Endothelial cell of umbilical vein (primary cell): ENCODE measurements at regions not wholly inside any gene's neighbourhood (a gene's known extent, or its start where the extent isn't known, plus 50 kb on each side); places are given as distances from the start of the nearest gene placed in this dataset.

ENCODE experiments used
- BruUV-seq: library from RNA; stranded (reverse); fragments of 400-500 nt; replicated peaks from 2 replicates; lab custom pipeline; 2021; lab: Mats Ljungman, UMichigan
- CTCF ChIA-PET: fragments of 300-600, 350-600 bp; sonication (Branson Sonifier 250); formaldehyde crosslinking; loops from one replicate; lab custom pipeline; 2021; ENCODE audit warnings: antibody characterized with exemption, inconsistent platforms; lab: Charles Lee
- POLR2A ChIA-PET: fragments of 300-600, 350-600 bp; sonication (Branson Sonifier 250); formaldehyde crosslinking; loops from one replicate; lab custom pipeline; 2021; ENCODE audit warnings: antibody characterized with exemption, inconsistent platforms; lab: Charles Lee
- DNase-seq: peaks from one replicate; pipeline ENCODE4 v3.0.0-alpha.2; 2011; ENCODE audit warnings: low read depth, low spot score
- FAIRE-seq: peaks from 2 replicates; lab custom pipeline; 2011; peaks lifted over from hg19 to GRCh38; lab: Jason Lieb, UNC
- H2AFZ ChIP-seq: 2 replicates; pipeline ENCODE4 v1.6.0; 2012; ENCODE audit warnings: low read depth, low read length, control low read depth, inconsistent platforms
- H3K27ac ChIP-seq: 2 replicates; pipeline ENCODE4 v1.5.1; 2011; ENCODE audit warnings: low read depth, mild to moderate bottlenecking, control low read depth, low read length, moderate library complexity; ENCODE audit not compliant: insufficient read depth
- H3K27me3 ChIP-seq, 2 experiments: 2 replicates each; pipeline versions ENCODE4 v1.6.0 to v1.6.1; 2011; ENCODE audit warnings: low read length in 2 of 2, mixed read lengths in 1 of 2; ENCODE audit not compliant: control insufficient read depth in 2 of 2, insufficient read depth in 2 of 2
- H3K36me3 ChIP-seq, 2 experiments: 2 replicates in 1 of 2; 3 replicates in 1 of 2; pipeline ENCODE4 v1.5.1; 2011; ENCODE audit warnings: low read length in 2 of 2, mild to moderate bottlenecking in 1 of 2, moderate library complexity in 1 of 2; ENCODE audit not compliant: control insufficient read depth in 2 of 2, insufficient read depth in 2 of 2; ENCODE audit errors: extremely low read depth in 1 of 2
- H3K4me1 ChIP-seq: 3 replicates; pipeline ENCODE4 v1.5.1; 2011; ENCODE audit warnings: mild to moderate bottlenecking, low read length; ENCODE audit not compliant: control insufficient read depth, insufficient read depth; ENCODE audit errors: extremely low read depth
- H3K4me2 ChIP-seq: 2 replicates; pipeline ENCODE4 v1.6.1; 2011; ENCODE audit warnings: low read length, control low read depth, mixed read lengths; ENCODE audit not compliant: insufficient read depth
- H3K4me3 ChIP-seq, 3 experiments: fragments of 200-600 bp in 1 of 3; sonication (generic), shearing (Covaris generic) in 1 of 3; replicated peaks in 1 of 3; 2 replicates each; pipeline ENCODE4 v1.5.1; 2011 to 2016; ENCODE audit warnings: control low read depth in 3 of 3, low read length in 3 of 3, mild to moderate bottlenecking in 2 of 3, inconsistent platforms in 1 of 3, low read depth in 1 of 3, moderate library complexity in 1 of 3; ENCODE audit not compliant: insufficient read depth in 1 of 3
- H3K79me2 ChIP-seq: 2 replicates; pipeline ENCODE4 v1.6.0; 2012; ENCODE audit warnings: low read length, inconsistent platforms; ENCODE audit not compliant: control insufficient read depth, insufficient read depth
- H3K9ac ChIP-seq: replicated peaks from 2 replicates; pipeline ENCODE3; 2011; ENCODE audit warnings: low read length, control low read depth; ENCODE audit not compliant: insufficient read depth; ENCODE audit errors: extremely low read depth
- H3K9me1 ChIP-seq: replicated peaks from 3 replicates; pipeline ENCODE4 v1.6.0; 2011; ENCODE audit warnings: mild to moderate bottlenecking, low read length; ENCODE audit not compliant: control insufficient read depth, insufficient read depth; ENCODE audit errors: extremely low read depth
- H3K9me3 ChIP-seq: replicated peaks from 2 replicates; pipeline ENCODE4 v1.5.1; 2012; ENCODE audit warnings: low read length, inconsistent platforms; ENCODE audit not compliant: control insufficient read depth, insufficient read depth
- H4K20me1 ChIP-seq: replicated peaks from 2 replicates; pipeline ENCODE3; 2011; ENCODE audit warnings: mild to moderate bottlenecking, low read length; ENCODE audit not compliant: control insufficient read depth, insufficient read depth; ENCODE audit errors: extremely low read depth
- EZH2 ChIP-seq: IDR thresholded peaks from 2 replicates; pipeline ENCODE4 v1.6.1; 2012; ENCODE audit warnings: borderline replicate concordance, low read depth, mild to moderate bottlenecking, moderate library complexity, low read length, inconsistent platforms; ENCODE audit not compliant: severe bottlenecking
- FOS ChIP-seq: IDR thresholded peaks from 2 replicates; pipeline ENCODE4 v1.6.1; 2011; ENCODE audit warnings: mild to moderate bottlenecking, low read length, moderate library complexity, borderline replicate concordance; ENCODE audit not compliant: insufficient read depth
- GATA2 ChIP-seq: IDR thresholded peaks from 2 replicates; pipeline ENCODE4 v1.7.0; 2011; ENCODE audit warnings: low read depth, mild to moderate bottlenecking, moderate library complexity, mixed read lengths, low read length; ENCODE audit not compliant: insufficient read length, insufficient read depth
- JUN ChIP-seq: IDR thresholded peaks from 2 replicates; pipeline ENCODE4 v1.6.1; 2011; ENCODE audit warnings: borderline replicate concordance, low read depth; ENCODE audit not compliant: insufficient read length, insufficient read depth
- MYC ChIP-seq: IDR thresholded peaks from one replicate; pipeline ENCODE4 v1.6.1; 2011; ENCODE audit warnings: mild to moderate bottlenecking, low read depth, low read length
- POLR2A ChIP-seq: IDR thresholded peaks from 2 replicates; pipeline ENCODE4 v1.6.1; 2012; ENCODE audit warnings: low read depth, mild to moderate bottlenecking, control low read depth, low read length
- POLR2AphosphoS5 ChIP-seq: IDR thresholded peaks from 2 replicates; pipeline ENCODE4 v1.6.1; 2012; ENCODE audit warnings: low read depth, mild to moderate bottlenecking, control low read depth, low read length, moderate library complexity; ENCODE audit not compliant: insufficient read depth
- dilution Hi-C: fragments of 300-500 bp; cut with MboI; formaldehyde crosslinking; loops from one replicate; pipeline ENCODE4 v1.15.0; 2019; ENCODE audit warnings: low sequenced_read_pairs; ENCODE audit not compliant: extremely low pct_ligation_motif_present
- intact Hi-C: fragments of 100-400 bp; cut with micrococcal nuclease; formaldehyde crosslinking; loops from one replicate; pipeline ENCODE4 v1.10.0; 2022
- TF ChIP-seq, protein P1 (sequence below): IDR thresholded peaks from 2 replicates; pipeline ENCODE4 v1.6.1; 2011; ENCODE audit not compliant: insufficient read depth, insufficient read length
- TF ChIP-seq, protein P2 (sequence below), 2 donors: IDR thresholded peaks; 1 replicate in 1 of 2; 2 replicates in 1 of 2; pipeline ENCODE4 v1.5.1; 2011; ENCODE audit warnings: low read length in 2 of 2, mild to moderate bottlenecking in 2 of 2, moderate library complexity in 2 of 2, control low read depth in 1 of 2, inconsistent platforms in 1 of 2, low read depth in 1 of 2; ENCODE audit not compliant: insufficient read depth in 1 of 2; ENCODE audit errors: extremely low read depth in 1 of 2

DNA sequence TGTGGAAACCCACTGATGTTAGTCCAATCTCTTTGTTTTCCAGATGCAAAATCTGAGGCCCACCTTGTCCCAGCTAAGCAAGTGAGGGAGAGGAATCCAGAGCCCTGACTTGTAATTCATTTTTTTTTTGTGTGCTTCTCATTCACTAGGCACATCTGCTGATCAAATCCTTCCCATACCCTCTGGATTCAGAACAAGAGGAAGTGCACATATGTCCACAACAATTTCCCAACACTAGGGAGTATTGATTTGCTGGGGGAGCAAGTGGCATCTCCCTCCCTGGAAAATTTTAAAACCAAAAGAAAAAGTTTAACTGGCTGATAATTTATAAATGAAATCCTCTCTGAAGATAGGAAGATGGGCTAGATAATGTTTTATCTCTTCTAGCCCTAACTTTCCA is 94.6 kb upstream of the RFC3 start:
- H3K9me1 ChIP-seq: no peaks in the 10 kb centered on the region
- no peak overlapping the region for H3K4me2 ChIP-seq
- no peaks in the 10 kb centered on the region for H3K9me3 ChIP-seq
- H3K79me2 ChIP-seq: no peaks in the 10 kb centered on the region
- no peak for FAIRE-seq
- CTCF ChIA-PET: interaction anchor here (1.0 to 4.6 kb wide), 11 partner anchors 14 to 1813 kb away, joined by 3 to 131 read pairs (median 5); partner anchors contain the start of gene PDS5B
- peak; percentile 17 for DNase-seq
- peak overlapping the region; percentile 48 for H2AFZ ChIP-seq
- H3K27me3 ChIP-seq: no peaks in the 10 kb centered on the region
- dilution Hi-C loops (no loop called here), intact Hi-C loops (loop anchor here (1.0 to 10.0 kb wide), 9 partner anchors 46 to 1439 kb away; partner anchors contain the start of gene STARD13)
- POLR2A ChIA-PET: interaction anchor here (1.2 kb wide), 1 partner anchor 180 kb away, joined by 4 read pairs; no protein-coding TSS in a partner anchor
- H3K36me3 ChIP-seq: no peaks in the 10 kb centered on the region
- no peaks in the 10 kb centered on the region for H4K20me1 ChIP-seq
- peaks cover 8% of the 10 kb centered on the region for H3K4me1 ChIP-seq
- H3K4me3 ChIP-seq: no peak overlapping the region
- no peak overlapping the region for H3K9ac ChIP-seq
- no peak overlapping the region for H3K27ac ChIP-seq
- BruUV-seq: no TSS peak
- TF ChIP-seq GATA2: no peak
- TF ChIP-seq FOS: no peak
- TF ChIP-seq, protein P1, sequence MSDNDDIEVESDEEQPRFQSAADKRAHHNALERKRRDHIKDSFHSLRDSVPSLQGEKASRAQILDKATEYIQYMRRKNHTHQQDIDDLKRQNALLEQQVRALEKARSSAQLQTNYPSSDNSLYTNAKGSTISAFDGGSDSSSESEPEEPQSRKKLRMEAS: no peak
- TF ChIP-seq POLR2AphosphoS5: no peak
- TF ChIP-seq MYC: no peak
- TF ChIP-seq EZH2: no peak
- no peak for TF ChIP-seq JUN
- TF ChIP-seq, protein P2, sequence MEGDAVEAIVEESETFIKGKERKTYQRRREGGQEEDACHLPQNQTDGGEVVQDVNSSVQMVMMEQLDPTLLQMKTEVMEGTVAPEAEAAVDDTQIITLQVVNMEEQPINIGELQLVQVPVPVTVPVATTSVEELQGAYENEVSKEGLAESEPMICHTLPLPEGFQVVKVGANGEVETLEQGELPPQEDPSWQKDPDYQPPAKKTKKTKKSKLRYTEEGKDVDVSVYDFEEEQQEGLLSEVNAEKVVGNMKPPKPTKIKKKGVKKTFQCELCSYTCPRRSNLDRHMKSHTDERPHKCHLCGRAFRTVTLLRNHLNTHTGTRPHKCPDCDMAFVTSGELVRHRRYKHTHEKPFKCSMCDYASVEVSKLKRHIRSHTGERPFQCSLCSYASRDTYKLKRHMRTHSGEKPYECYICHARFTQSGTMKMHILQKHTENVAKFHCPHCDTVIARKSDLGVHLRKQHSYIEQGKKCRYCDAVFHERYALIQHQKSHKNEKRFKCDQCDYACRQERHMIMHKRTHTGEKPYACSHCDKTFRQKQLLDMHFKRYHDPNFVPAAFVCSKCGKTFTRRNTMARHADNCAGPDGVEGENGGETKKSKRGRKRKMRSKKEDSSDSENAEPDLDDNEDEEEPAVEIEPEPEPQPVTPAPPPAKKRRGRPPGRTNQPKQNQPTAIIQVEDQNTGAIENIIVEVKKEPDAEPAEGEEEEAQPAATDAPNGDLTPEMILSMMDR (IDR thresholded peaks at IDR 0.05; ENCODE audit: extremely low read depth in 1 of 2, insufficient read depth in 1 of 2, low read depth in 1 of 2, low read length in 2 of 2): no peak
- TF ChIP-seq POLR2A: no peak
